C4-2B (cell line): ENCODE measurements at regions not wholly inside any gene's neighbourhood (a gene's known extent, or its start where the extent isn't known, plus 50 kb on each side); places are given as distances from the start of the nearest gene placed in this dataset.
"Not testable (repeated sequence)": the region's sequence is repeated elsewhere in the genome, so short reads cannot be mapped to it uniquely, and the experiment has no call there.

Source experiments
- H3K27ac ChIP-seq: fragments of 450-650 bp; 2 replicates; pipeline ENCODE4 v1.5.1; 2017
- CTCF ChIP-seq: fragments of 450-650 bp; conservative IDR thresholded peaks from 2 replicates; pipeline ENCODE4 v1.5.1; 2017; ENCODE audit warnings: mild to moderate bottlenecking

GRCh38 chr9:42931045-42931444, 747.6 kb downstream of the SPATA31A6 start:
- H3K27ac ChIP-seq, result not testable (repeated sequence)

GRCh38 chr9:42937583-42938235, 754.2 kb downstream of the SPATA31A6 start:
- not testable (repeated sequence) for H3K27ac ChIP-seq

- H3K27ac ChIP-seq, result not testable (repeated sequence)
Measured at GRCh38 chr9:42947050-42947449, 763.6 kb downstream of the SPATA31A6 start.

- TF ChIP-seq CTCF, result peak; percentile 16
- not testable (repeated sequence) for H3K27ac ChIP-seq
Measured at GRCh38 chr9:42951239-42951638, 767.8 kb downstream of the SPATA31A6 start.

GRCh38 chr9:42965155-42965554, 781.7 kb downstream of the SPATA31A6 start:
- H3K27ac ChIP-seq, result peak overlapping the region; percentile 32; the same call in 1 of the 2 replicates

GRCh38 chr9:42971872-42972271, 788.4 kb downstream of the SPATA31A6 start:
- not testable (repeated sequence) for H3K27ac ChIP-seq

GRCh38 chr9:42974725-42975124, 791.3 kb downstream of the SPATA31A6 start:
- H3K27ac ChIP-seq, result not testable (repeated sequence)

- not testable (repeated sequence) for H3K27ac ChIP-seq
Measured at GRCh38 chr9:42984761-42985160, 801.3 kb downstream of the SPATA31A6 start.
